GM12873 (cell line): ENCODE measurements at regions not wholly inside any gene's neighbourhood (a gene's known extent, or its start where the extent isn't known, plus 50 kb on each side); places are given as distances from the start of the nearest gene placed in this dataset.

Experiments used
- TF ChIP-seq, protein P1 (sequence below): IDR thresholded peaks from 2 replicates; pipeline ENCODE4 v1.5.1; 2012; ENCODE audit warnings: low read depth, mild to moderate bottlenecking, moderate library complexity, low read length, control low read depth; ENCODE audit not compliant: insufficient read depth; ENCODE audit errors: missing control alignments

DNA sequence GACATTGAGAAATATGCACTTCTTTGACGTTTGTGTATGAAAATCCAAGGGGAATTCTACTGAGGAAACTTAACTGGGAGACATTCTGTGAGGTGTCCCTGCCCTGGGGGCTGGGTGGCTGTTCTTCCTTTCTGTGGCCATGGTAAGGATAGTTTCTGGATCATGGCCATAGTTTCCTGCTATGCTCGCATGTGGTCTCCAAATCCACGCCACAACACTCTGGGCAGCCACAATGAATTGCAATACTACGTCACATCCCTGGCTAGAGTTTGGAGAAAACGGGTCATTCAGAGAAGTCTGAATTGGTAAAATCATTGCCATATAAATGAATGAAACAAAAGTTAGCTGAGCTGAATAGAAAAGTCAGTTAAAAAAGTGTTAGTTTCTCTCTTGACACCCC is 230.6 kb downstream of the UTRN start:
- TF ChIP-seq, protein P1, sequence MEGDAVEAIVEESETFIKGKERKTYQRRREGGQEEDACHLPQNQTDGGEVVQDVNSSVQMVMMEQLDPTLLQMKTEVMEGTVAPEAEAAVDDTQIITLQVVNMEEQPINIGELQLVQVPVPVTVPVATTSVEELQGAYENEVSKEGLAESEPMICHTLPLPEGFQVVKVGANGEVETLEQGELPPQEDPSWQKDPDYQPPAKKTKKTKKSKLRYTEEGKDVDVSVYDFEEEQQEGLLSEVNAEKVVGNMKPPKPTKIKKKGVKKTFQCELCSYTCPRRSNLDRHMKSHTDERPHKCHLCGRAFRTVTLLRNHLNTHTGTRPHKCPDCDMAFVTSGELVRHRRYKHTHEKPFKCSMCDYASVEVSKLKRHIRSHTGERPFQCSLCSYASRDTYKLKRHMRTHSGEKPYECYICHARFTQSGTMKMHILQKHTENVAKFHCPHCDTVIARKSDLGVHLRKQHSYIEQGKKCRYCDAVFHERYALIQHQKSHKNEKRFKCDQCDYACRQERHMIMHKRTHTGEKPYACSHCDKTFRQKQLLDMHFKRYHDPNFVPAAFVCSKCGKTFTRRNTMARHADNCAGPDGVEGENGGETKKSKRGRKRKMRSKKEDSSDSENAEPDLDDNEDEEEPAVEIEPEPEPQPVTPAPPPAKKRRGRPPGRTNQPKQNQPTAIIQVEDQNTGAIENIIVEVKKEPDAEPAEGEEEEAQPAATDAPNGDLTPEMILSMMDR: no peak

DNA sequence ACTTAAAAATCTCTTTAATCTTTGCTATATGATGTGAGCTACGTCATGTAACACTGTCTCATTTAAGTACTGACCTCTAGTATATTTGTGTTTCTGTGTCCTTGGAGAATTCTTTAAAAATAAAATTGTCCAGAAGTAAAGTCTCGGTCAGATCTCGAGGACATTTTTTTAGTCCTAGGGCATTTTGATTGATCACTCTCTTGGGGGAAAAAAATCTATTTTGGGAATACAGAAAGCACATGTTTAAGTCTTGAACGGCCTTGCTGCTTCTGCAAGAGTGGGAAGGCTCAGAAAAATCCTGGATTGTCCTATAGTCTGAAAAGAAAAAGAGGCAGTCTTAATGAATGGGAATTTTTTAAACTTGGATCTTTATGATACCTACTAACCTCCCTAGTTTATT is 234.3 kb downstream of the UTRN start:
- TF ChIP-seq, protein P1: no peak

GRCh38 chr6:144528743-144529425 is 243.7 kb downstream of the UTRN start:
- TF ChIP-seq, protein P1: no peak

GRCh38 chr6:144530118-144530517 is 245.0 kb downstream of the UTRN start:
- TF ChIP-seq, protein P1: no peak

- TF ChIP-seq, protein P1: no peak
Measured at GRCh38 chr6:144534180-144534579, 249.0 kb downstream of the UTRN start.

DNA sequence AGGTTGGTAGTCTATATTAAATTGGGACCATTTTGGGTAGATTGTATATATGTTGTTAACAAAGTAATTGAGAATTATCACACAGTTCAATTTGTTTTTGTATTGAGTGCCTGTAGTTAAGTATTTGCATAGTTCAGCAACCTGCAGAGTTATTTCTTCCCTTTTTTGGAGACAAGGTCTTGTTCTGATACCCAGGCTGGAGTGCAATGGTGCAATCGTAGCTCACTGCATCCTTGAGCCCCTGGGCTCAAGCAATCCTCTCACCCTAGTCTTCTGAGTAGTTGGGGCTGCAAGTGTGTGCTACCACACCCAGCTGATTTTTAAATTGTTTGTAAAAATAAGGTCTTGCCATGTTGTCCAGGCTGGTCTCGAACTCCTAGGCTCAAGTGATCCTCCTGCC is 250.5 kb downstream of the UTRN start:
- TF ChIP-seq, protein P1: no peak

GRCh38 chr6:144536079-144536478 is 250.9 kb downstream of the UTRN start:
- TF ChIP-seq, protein P1: no peak
